ENCODE measurements at regions not wholly inside any gene's neighbourhood (a gene's known extent, or its start where the extent isn't known, plus 50 kb on each side); places are given as distances from the start of the nearest gene placed in this dataset.

GRCh38 chr4:154942176-154942575, 161.1 kb downstream of the RBM46 start:
- no peak for TF ChIP-seq CTCF (IDR thresholded peaks at IDR 0.05; ENCODE audit: poor library complexity)
- no peak for TF ChIP-seq EZH2 (IDR thresholded peaks at IDR 0.05; ENCODE audit: borderline replicate concordance)

Data from hepatocyte (in vitro differentiated cells).